ENCODE measurements at regions not wholly inside any gene's neighbourhood (a gene's known extent, or its start where the extent isn't known, plus 50 kb on each side); places are given as distances from the start of the nearest gene placed in this dataset.

DNA sequence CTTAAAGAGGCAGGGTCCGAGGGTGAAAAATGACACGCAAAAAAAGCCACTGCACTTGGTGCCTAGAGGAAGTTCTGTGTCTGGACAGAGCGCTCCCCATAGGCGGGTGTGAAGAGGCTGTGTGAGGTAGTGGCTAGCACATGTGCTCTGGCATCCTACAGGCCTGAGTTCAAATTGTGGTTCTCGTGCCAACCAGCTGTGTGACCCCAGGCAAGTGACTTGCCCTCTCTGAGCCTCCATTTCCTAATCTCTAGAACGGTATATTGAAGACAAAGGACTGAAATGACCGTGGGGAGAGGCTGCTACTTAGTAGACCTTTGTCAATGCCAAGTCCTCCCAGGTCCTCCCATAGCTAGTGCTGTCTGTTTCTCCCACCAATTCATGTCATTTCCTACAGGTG is 79.1 kb upstream of the MYL10 start:
- TF ChIP-seq, protein P1, sequence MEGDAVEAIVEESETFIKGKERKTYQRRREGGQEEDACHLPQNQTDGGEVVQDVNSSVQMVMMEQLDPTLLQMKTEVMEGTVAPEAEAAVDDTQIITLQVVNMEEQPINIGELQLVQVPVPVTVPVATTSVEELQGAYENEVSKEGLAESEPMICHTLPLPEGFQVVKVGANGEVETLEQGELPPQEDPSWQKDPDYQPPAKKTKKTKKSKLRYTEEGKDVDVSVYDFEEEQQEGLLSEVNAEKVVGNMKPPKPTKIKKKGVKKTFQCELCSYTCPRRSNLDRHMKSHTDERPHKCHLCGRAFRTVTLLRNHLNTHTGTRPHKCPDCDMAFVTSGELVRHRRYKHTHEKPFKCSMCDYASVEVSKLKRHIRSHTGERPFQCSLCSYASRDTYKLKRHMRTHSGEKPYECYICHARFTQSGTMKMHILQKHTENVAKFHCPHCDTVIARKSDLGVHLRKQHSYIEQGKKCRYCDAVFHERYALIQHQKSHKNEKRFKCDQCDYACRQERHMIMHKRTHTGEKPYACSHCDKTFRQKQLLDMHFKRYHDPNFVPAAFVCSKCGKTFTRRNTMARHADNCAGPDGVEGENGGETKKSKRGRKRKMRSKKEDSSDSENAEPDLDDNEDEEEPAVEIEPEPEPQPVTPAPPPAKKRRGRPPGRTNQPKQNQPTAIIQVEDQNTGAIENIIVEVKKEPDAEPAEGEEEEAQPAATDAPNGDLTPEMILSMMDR (IDR thresholded peaks at IDR 0.05; ENCODE audit: low read depth, low read length), result no peak
- H3K4me3 ChIP-seq (ENCODE audit: low read depth, low read length), result no peak overlapping the region

DNA sequence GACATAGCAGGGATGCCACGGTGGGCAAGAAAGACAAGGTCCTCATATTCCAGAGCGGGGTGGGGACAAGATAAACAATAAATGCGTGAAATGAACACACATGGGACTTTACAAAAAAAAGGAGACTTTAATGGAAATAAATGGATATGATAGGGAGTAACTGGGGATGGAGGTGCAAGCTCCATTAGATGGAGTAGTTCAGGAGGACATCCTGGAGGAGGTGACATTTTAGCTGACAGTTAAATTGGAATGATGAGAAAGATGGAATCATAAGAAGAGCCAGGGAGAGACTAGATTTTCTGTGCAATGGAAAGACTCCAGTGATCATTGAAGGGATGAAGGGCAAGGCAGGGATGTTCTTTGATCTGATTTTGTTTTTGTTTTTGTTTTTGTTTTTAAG is 83.6 kb upstream of the MYL10 start:
- H3K4me3 ChIP-seq (ENCODE audit: low read depth, low read length), result no peak overlapping the region
- TF ChIP-seq, protein P1 (IDR thresholded peaks at IDR 0.05; ENCODE audit: low read depth, low read length), result no peak

DNA sequence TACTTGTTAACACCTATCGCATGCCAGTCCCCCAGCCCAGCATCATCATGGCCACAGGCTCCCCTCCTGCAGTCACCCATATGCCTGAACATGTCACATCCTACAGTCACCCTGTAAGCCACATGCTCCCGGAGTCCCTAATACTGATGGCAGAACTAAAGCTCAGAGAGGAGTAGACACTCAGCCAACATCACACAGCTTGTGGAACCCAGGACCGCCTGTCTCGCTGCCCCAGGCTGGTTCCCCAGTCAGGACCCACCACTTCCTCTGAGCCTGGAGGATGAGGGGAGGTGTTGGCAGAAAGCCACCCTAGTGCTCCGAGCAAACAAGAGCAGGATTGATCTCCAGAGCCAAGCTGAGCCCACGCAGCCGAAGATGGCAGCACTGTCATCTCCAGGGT is 85.0 kb upstream of the MYL10 start:
- H3K4me3 ChIP-seq (ENCODE audit: low read depth, low read length), result no peak overlapping the region
- TF ChIP-seq, protein P1 (IDR thresholded peaks at IDR 0.05; ENCODE audit: low read depth, low read length), result no peak

DNA sequence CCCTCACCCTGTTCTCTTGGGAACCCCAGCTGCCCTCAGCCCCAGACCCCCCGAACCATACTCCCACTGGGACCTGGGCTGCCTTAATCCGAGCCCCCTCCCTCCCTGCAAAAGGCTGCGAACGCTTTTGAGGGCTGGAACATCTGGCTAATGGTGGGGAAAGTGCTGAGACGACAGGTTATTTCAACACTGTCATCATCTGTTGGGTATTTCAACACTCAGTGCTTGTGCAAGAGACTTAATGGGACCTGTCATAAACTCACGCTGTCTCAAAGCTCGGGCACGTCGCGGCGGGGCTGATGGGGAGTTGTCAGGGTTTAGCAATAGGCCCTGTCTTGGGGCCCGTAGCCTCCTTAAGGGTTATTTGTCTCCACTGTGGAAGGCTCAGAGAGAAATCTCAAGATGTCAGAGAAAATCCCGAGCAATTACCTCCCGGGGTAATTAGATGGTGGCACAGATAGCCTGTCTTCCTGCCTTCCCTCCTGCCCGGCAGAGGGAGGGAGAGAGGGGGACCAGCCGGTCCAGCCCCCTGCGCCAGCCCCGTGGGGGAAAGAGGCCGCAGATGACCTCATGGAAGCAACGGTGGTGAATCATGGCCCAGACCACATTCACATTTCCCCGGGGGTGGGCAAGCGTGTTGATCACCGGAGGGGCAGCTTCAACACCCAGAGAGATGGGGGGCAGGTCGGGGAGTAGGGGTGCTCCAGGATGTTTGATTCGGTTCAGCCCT is 88.7 kb upstream of the MYL10 start:
- H3K4me3 ChIP-seq (ENCODE audit: low read depth, low read length), result no peak overlapping the region

DNA sequence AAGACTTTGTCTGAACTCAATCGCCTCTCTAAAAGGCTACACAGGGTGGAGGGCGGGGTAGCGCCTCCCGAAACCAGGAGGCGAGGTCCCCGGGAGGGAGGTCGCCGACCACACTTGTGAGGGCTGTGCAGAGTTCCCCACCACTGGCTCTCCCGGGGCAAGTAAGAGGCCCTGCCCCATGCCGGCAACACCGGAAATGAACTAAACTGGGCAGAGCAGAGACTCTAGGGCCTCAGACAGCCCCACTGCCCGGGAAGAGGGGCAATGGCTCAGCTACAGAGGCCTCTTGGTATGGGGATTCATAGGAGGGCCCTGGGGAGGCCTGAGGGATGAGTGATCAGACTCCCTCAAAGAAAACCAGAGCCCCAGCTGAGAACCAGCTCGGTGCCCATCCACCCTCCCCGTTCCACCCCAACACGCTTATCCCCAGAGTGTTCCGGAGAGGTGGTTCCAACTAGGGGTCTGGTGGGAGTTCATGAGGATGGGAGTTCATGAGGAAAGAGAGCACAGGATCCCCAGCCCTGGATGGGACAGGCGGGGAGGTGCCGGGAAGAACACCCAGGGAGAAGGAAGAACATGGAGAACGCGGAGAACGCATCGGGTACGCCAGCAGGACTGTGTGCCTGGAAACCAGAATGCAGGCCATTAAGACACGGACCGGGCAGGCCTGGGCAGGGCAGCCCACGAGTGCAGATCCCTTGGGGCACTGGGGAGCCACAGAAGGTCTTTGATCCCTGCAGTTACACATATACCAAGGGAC is 89.4 kb upstream of the MYL10 start:
- no peak overlapping the region for H3K4me3 ChIP-seq (ENCODE audit: low read depth, low read length)

More for the DNA sequence above, 88.7 kb upstream of the MYL10 start:
- TF ChIP-seq, protein P1 (IDR thresholded peaks at IDR 0.05; ENCODE audit: low read depth, low read length), result no peak

DNA sequence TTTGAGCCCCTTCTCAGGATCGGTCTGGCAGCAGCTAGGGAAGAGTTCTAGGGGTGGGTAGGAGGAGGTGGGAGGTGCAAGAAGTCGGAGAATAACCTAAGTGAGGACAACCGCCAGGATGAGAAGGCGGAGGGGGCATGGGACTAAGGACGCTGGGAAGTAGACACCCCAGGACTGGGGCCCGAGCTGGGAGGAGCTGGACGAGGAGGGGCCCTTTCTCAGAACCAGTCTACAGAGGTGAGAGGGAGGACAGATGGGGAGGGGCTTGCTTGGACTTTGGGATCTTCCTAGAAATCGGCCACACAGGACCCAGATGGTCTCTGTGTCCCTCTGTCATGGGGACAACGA is 90.0 kb upstream of the MYL10 start:
- TF ChIP-seq, protein P1 (IDR thresholded peaks at IDR 0.05; ENCODE audit: low read depth, low read length), result no peak

More for the DNA sequence above, 89.4 kb upstream of the MYL10 start:
- TF ChIP-seq, protein P1 (IDR thresholded peaks at IDR 0.05; ENCODE audit: low read depth, low read length), result no peak

DNA sequence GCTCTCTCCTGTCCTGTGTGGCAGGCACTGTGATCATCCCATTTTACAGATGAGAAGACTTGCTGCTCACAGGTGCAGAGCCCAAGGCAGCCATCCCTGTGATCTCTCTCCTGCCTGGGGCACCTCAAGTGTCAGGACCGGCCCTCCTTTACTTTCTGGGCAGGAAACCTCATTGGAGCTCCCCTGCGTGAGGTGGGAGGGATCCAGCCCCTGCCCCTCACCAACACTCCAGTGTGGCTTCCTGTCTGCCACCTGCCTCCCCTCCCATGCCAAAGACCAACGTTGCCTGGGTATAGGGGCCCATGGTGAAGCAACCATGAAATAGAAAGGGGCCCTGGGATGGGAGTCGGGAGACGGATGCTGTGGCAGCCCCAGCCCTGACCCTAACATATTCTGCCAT is 91.2 kb upstream of the MYL10 start:
- H3K4me3 ChIP-seq (ENCODE audit: low read depth, low read length), result no peak overlapping the region
- TF ChIP-seq, protein P1 (IDR thresholded peaks at IDR 0.05; ENCODE audit: low read depth, low read length), result no peak

More for the DNA sequence above, 90.0 kb upstream of the MYL10 start:
- no peak overlapping the region for H3K4me3 ChIP-seq (ENCODE audit: low read depth, low read length)

Measured in WI38 (cell line).